ENCODE measurements at regions not wholly inside any gene's neighbourhood (a gene's known extent, or its start where the extent isn't known, plus 50 kb on each side); places are given as distances from the start of the nearest gene placed in this dataset.

- DNase-seq = no peak
- Histone ChIP-seq H3K4me1 (no peaks in the 10 kb centered on the region), H3K27ac (no peak overlapping the region), H3K9me3 (no peaks in the 10 kb centered on the region), H3K36me3 (no peaks in the 10 kb centered on the region), H3K27me3 (peaks cover 0 to 4% (median 0%) of the 10 kb centered on the region in 4 donors), H3K4me3 (no peak overlapping the region)
- intact Hi-C loops (cut with DNase I) = no loop called here
- TF ChIP-seq POLR2A (IDR thresholded peaks at IDR 0.05) (no peak), CTCF (IDR thresholded peaks at IDR 0.05) (no peak)
- 76 to 77% methylated on average over 7 of the region's 8 CpGs for WGBS, 2 donors
These were observed 187.3 kb upstream of the NSMCE3 start for GRCh38 chr15:29456964-29457363.

- Histone ChIP-seq H3K36me3 (no peaks in the 10 kb centered on the region), H3K27ac (no peak overlapping the region), H3K4me3 (no peak overlapping the region), H3K9me3 (no peaks in the 10 kb centered on the region), H3K4me1 (no peaks in the 10 kb centered on the region), H3K27me3 (no peaks in the 10 kb centered on the region)
- TF ChIP-seq POLR2A (IDR thresholded peaks at IDR 0.05) (no peak), CTCF (IDR thresholded peaks at IDR 0.05) (no peak)
- 80 to 86% methylated on average over 3 of the region's 4 CpGs for WGBS, 2 donors
- no peak for DNase-seq
- intact Hi-C loops (cut with DNase I) = no loop called here
These were observed 186.6 kb upstream of the NSMCE3 start for GRCh38 chr15:29456255-29456654.

GRCh38 chr15:29455530-29455929, 185.9 kb upstream of the NSMCE3 start:
- WGBS, 2 donors = 96 to 100% methylated on average over 3 to 4 of the region's 4 CpGs
- Histone ChIP-seq H3K27me3 (no peaks in the 10 kb centered on the region), H3K36me3 (no peaks in the 10 kb centered on the region), H3K9me3 (no peaks in the 10 kb centered on the region), H3K27ac (no peak overlapping the region), H3K4me1 (no peaks in the 10 kb centered on the region), H3K4me3 (no peak overlapping the region)
- intact Hi-C loops (cut with DNase I) = no loop called here
- TF ChIP-seq POLR2A (IDR thresholded peaks at IDR 0.05) (no peak), CTCF (IDR thresholded peaks at IDR 0.05) (no peak)
- DNase-seq = no peak

GRCh38 chr15:29455055-29455454, 185.4 kb upstream of the NSMCE3 start:
- no peak for TF ChIP-seq CTCF (IDR thresholded peaks at IDR 0.05)
- no peak for TF ChIP-seq POLR2A (IDR thresholded peaks at IDR 0.05)
- Histone ChIP-seq H3K9me3 (no peaks in the 10 kb centered on the region), H3K27ac (no peak overlapping the region), H3K27me3 (no peaks in the 10 kb centered on the region), H3K36me3 (no peaks in the 10 kb centered on the region), H3K4me3 (no peak overlapping the region), H3K4me1 (no peaks in the 10 kb centered on the region)
- intact Hi-C loops (cut with DNase I) = no loop called here
- no peak for DNase-seq
- WGBS, 2 donors = 75 to 81% methylated on average over 2 of the region's 3 CpGs

- DNase-seq = no peak
- WGBS, 2 donors = 82 to 85% methylated on average over 5 of the region's 5 CpGs
- Histone ChIP-seq H3K27me3 (peaks cover 0 to under 1% (median 0%) of the 10 kb centered on the region in 4 donors), H3K4me1 (no peaks in the 10 kb centered on the region), H3K36me3 (no peaks in the 10 kb centered on the region), H3K4me3 (no peak overlapping the region), H3K9me3 (no peaks in the 10 kb centered on the region), H3K27ac (no peak overlapping the region)
- TF ChIP-seq CTCF (IDR thresholded peaks at IDR 0.05) (no peak), POLR2A (IDR thresholded peaks at IDR 0.05) (no peak)
- intact Hi-C loops (cut with DNase I) = no loop called here
These were observed 184.9 kb upstream of the NSMCE3 start for GRCh38 chr15:29454506-29454905.
